ENCODE measurements at regions not wholly inside any gene's neighbourhood (a gene's known extent, or its start where the extent isn't known, plus 50 kb on each side); places are given as distances from the start of the nearest gene placed in this dataset.

DNA sequence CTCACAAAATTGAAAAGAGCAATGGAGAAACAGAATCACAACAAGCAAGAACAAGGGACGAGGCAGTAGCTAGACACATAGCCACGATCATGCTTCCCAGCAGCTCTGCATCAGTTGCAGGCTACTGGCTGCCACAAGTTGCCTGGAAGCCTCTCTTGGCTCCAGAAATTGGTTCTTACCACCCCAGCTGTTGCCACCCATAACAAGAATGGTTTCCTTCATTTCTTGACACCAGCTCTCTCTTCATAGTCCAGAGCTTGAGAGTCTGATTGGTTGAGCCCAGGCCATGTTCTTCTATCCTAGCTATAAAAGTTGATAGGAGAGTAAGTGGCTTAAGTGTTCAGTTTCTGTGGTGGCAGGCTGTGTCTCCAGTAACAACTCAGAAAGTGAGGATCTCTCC, 210.7 kb upstream of the ANKRD55 start:
- H2BK15ac ChIP-seq (ENCODE audit: low read depth, low read length): no peak overlapping the region
- H3K18ac ChIP-seq (ENCODE audit: insufficient read length, low read depth, low read length): no peak overlapping the region
- H3T11ph ChIP-seq (ENCODE audit: low read length): no peak overlapping the region
- H3K14ac ChIP-seq (ENCODE audit: insufficient read depth, low read length): no peak overlapping the region
- no peaks in the 10 kb centered on the region for H4K20me1 ChIP-seq (ENCODE audit: control insufficient read depth, insufficient read depth, insufficient read length)
- no peaks in the 10 kb centered on the region for H3K23me2 ChIP-seq (ENCODE audit: insufficient read length, low read depth, low read length, poor library complexity, severe bottlenecking)
- H3K4me2 ChIP-seq (ENCODE audit: insufficient read depth, insufficient read length, low read length): no peak overlapping the region
- no peak for DNase-seq
- TF ChIP-seq, protein P1, sequence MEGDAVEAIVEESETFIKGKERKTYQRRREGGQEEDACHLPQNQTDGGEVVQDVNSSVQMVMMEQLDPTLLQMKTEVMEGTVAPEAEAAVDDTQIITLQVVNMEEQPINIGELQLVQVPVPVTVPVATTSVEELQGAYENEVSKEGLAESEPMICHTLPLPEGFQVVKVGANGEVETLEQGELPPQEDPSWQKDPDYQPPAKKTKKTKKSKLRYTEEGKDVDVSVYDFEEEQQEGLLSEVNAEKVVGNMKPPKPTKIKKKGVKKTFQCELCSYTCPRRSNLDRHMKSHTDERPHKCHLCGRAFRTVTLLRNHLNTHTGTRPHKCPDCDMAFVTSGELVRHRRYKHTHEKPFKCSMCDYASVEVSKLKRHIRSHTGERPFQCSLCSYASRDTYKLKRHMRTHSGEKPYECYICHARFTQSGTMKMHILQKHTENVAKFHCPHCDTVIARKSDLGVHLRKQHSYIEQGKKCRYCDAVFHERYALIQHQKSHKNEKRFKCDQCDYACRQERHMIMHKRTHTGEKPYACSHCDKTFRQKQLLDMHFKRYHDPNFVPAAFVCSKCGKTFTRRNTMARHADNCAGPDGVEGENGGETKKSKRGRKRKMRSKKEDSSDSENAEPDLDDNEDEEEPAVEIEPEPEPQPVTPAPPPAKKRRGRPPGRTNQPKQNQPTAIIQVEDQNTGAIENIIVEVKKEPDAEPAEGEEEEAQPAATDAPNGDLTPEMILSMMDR (conservative IDR thresholded peaks at IDR 0.05): no peak
- no peaks in the 10 kb centered on the region for H3K79me2 ChIP-seq (ENCODE audit: insufficient read depth, low read length)
- H3K27ac ChIP-seq (ENCODE audit: insufficient read length, low read depth, low read length): no peak overlapping the region
- Mint-ChIP-seq H3K9me3 (no peaks in the 10 kb centered on the region), H3K27me3 (ENCODE audit: low read depth) (no peaks in the 10 kb centered on the region), H3K27ac (no peak overlapping the region), H3K4me3 (no peak overlapping the region), H3K36me3 (ENCODE audit: insufficient read depth in 1 of 3, low read depth in 3 of 3) (no peaks in the 10 kb centered on the region), H3K4me1 (peaks cover 0 to 6% of the 10 kb centered on the region in 2 experiments; a peak in 1 of 4 replicates)
- H3K79me1 ChIP-seq (ENCODE audit: insufficient read depth, low read depth, low read length, poor library complexity, severe bottlenecking): no peaks in the 10 kb centered on the region
- H4K91ac ChIP-seq (ENCODE audit: insufficient read length, low read depth, low read length): no peak overlapping the region
- no peak overlapping the region for H2AK5ac ChIP-seq (ENCODE audit: insufficient read length, low read length)
- no peak overlapping the region for H3K4ac ChIP-seq (ENCODE audit: low read depth, low read length)
- H2BK12ac ChIP-seq (ENCODE audit: insufficient read length, low read depth, low read length): no peak overlapping the region
- no peak overlapping the region for H2BK5ac ChIP-seq (ENCODE audit: insufficient read length, low read length)
- no peak overlapping the region for H4K8ac ChIP-seq (replicated peaks; ENCODE audit: insufficient read length, low read depth, low read length)
- no peak overlapping the region for H4K5ac ChIP-seq (ENCODE audit: insufficient read length, low read depth, low read length)
- H2BK20ac ChIP-seq (ENCODE audit: low read depth, low read length, poor library complexity, severe bottlenecking): no peak overlapping the region
- no peak overlapping the region for H2AFZ ChIP-seq (ENCODE audit: low read length)
- H2BK120ac ChIP-seq (ENCODE audit: low read depth, low read length, poor library complexity, severe bottlenecking): no peak overlapping the region
- no peak overlapping the region for H3K9ac ChIP-seq (ENCODE audit: extremely low read depth, insufficient read length, low read length)
- H3K56ac ChIP-seq (ENCODE audit: insufficient read length, low read depth, low read length): no peak overlapping the region
- no peaks in the 10 kb centered on the region for H3K9me3 ChIP-seq (ENCODE audit: control insufficient read depth, low read depth, low read length)
- no peaks in the 10 kb centered on the region for H3K27me3 ChIP-seq (ENCODE audit: insufficient read depth, low read length)
- no CpG with 5 or more reads among the region's 2 CpGs for WGBS (ENCODE audit: extremely low coverage, insufficient read length, low lambda C conversion rate)
- no peak overlapping the region for H3K23ac ChIP-seq (ENCODE audit: insufficient read length, low read depth, low read length)
- no peaks in the 10 kb centered on the region for H3K4me1 ChIP-seq (ENCODE audit: insufficient read depth, low read length)

All from H9 (cell line).